ENCODE measurements at regions not wholly inside any gene's neighbourhood (a gene's known extent, or its start where the extent isn't known, plus 50 kb on each side); places are given as distances from the start of the nearest gene placed in this dataset.

- no peak overlapping the region for H2AFZ ChIP-seq (ENCODE audit: control insufficient read depth, low read length)
- H3K9me3 ChIP-seq (ENCODE audit: control insufficient read depth, low read depth, low read length): no peaks in the 10 kb centered on the region
- no peaks in the 10 kb centered on the region for H4K20me1 ChIP-seq (ENCODE audit: control insufficient read depth, extremely low read depth, insufficient read depth, low read length)
- no peaks in the 10 kb centered on the region for H3K36me3 ChIP-seq (ENCODE audit: control insufficient read depth in 2 of 2, extremely low read depth in 1 of 2, insufficient read depth in 2 of 2, low read length in 2 of 2)
- no peaks in the 10 kb centered on the region for H3K4me1 ChIP-seq (ENCODE audit: control insufficient read depth, extremely low read depth, insufficient read depth, low read length)
- no peak overlapping the region for H3K4me3 ChIP-seq (ENCODE audit: control insufficient read depth in 2 of 3, extremely low read depth in 1 of 3, insufficient read depth in 2 of 3, low read depth in 1 of 3, low read length in 3 of 3)
- dilution Hi-C loops (cut with MboI; ENCODE audit: extremely low pct_ligation_motif_present, low sequenced_read_pairs): no loop called here
- H3K27ac ChIP-seq (ENCODE audit: control insufficient read depth, insufficient read depth, low read length): no peak overlapping the region
- TF ChIP-seq CTCF (optimal IDR thresholded peaks at IDR 0.05 in 1 of 3, IDR thresholded peaks at IDR 0.05 in 1 of 3, conservative IDR thresholded peaks at IDR 0.05 in 1 of 3; ENCODE audit: extremely low read depth in 1 of 3, insufficient read depth in 2 of 3, low read length in 3 of 3): no peak
- no peak for DNase-seq (ENCODE audit: low read depth, low spot score)
- H3K79me2 ChIP-seq (ENCODE audit: control insufficient read depth, insufficient read depth, low read length): no peaks in the 10 kb centered on the region
- no peaks in the 10 kb centered on the region for H3K27me3 ChIP-seq (ENCODE audit: control insufficient read depth, extremely low read depth, insufficient read depth, low read length)
- H3K9ac ChIP-seq (ENCODE audit: control insufficient read depth, extremely low read depth, insufficient read depth, low read length): no peak overlapping the region
- no peaks in the 10 kb centered on the region for H3K9me1 ChIP-seq (ENCODE audit: control insufficient read depth, extremely low read depth, insufficient read depth, low read length)
- no peak overlapping the region for H3K4me2 ChIP-seq (ENCODE audit: control insufficient read depth, extremely low read depth, insufficient read depth, low read depth, low read length)
- FAIRE-seq: no peak
Measured at GRCh38 chr1:63147783-63148182, 174.6 kb upstream of the FOXD3 start.

DNA sequence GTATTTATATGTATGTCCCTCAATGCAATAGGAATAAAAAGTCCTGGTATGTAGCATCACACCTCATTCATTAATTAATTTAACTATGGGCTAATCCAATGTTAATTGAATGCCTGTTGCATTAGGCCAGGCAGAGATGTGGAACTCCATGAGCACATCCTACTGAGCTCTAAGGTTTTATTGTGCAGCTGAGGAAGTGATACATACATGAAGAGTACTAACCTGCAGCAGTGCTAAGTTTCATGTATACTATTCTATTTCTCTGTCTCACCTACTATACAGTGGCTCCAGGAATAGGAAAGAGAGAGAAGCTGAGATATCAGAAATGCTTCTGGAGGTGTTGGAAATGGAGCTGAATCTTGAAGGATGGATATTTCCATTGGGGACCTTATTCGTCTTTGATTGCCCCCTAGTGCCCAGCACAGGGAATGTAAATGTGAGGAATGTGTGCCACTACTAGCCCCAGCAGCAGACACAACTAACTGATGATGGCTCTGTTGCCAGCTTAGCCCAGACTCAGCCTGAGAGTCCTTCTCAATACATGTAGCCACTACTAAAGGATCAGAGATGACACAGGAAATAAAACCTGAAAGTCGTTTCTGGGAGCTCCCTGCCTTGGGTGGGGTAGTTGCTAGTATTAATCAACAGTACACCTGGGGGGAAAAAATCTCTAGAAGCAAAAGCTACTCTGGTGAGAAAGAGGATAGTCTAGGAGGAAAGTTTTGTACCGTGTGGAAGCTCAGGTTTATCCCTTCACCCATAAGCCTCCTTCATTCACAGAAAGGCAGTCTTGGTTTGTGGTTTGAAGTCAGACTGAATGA, 173.3 kb upstream of the FOXD3 start:
- Histone ChIP-seq H3K79me2 (ENCODE audit: control insufficient read depth, insufficient read depth, low read length) (no peaks in the 10 kb centered on the region), H3K36me3 (ENCODE audit: control insufficient read depth in 2 of 2, extremely low read depth in 1 of 2, insufficient read depth in 2 of 2, low read length in 2 of 2) (no peaks in the 10 kb centered on the region), H3K4me2 (ENCODE audit: control insufficient read depth, extremely low read depth, insufficient read depth, low read depth, low read length) (no peak overlapping the region), H2AFZ (ENCODE audit: control insufficient read depth, low read length) (no peak overlapping the region), H3K9me3 (ENCODE audit: control insufficient read depth, low read depth, low read length) (no peaks in the 10 kb centered on the region), H4K20me1 (ENCODE audit: control insufficient read depth, extremely low read depth, insufficient read depth, low read length) (no peaks in the 10 kb centered on the region), H3K9ac (ENCODE audit: control insufficient read depth, extremely low read depth, insufficient read depth, low read length) (no peak overlapping the region), H3K4me3 (ENCODE audit: control insufficient read depth in 2 of 3, extremely low read depth in 1 of 3, insufficient read depth in 2 of 3, low read depth in 1 of 3, low read length in 3 of 3) (no peak overlapping the region), H3K27me3 (ENCODE audit: control insufficient read depth, extremely low read depth, insufficient read depth, low read length) (no peaks in the 10 kb centered on the region), H3K4me1 (ENCODE audit: control insufficient read depth, extremely low read depth, insufficient read depth, low read length) (no peaks in the 10 kb centered on the region), H3K27ac (ENCODE audit: control insufficient read depth, insufficient read depth, low read length) (no peak overlapping the region), H3K9me1 (ENCODE audit: control insufficient read depth, extremely low read depth, insufficient read depth, low read length) (no peaks in the 10 kb centered on the region)
- peak; percentile 61 to 72 (median 71) for TF ChIP-seq CTCF (optimal IDR thresholded peaks at IDR 0.05 in 1 of 3, IDR thresholded peaks at IDR 0.05 in 1 of 3, conservative IDR thresholded peaks at IDR 0.05 in 1 of 3; ENCODE audit: extremely low read depth in 1 of 3, insufficient read depth in 2 of 3, low read length in 3 of 3)
- TF ChIP-seq EZH2 (IDR thresholded peaks at IDR 0.05; ENCODE audit: low read length): no peak
- DNase-seq (ENCODE audit: low read depth, low spot score) (no peak), FAIRE-seq (no peak)
- dilution Hi-C loops (cut with MboI; ENCODE audit: extremely low pct_ligation_motif_present, low sequenced_read_pairs): no loop called here

Data from keratinocyte (primary cell).